ENCODE measurements at regions not wholly inside any gene's neighbourhood (a gene's known extent, or its start where the extent isn't known, plus 50 kb on each side); places are given as distances from the start of the nearest gene placed in this dataset.

- no peak for TF ChIP-seq CTCF (conservative IDR thresholded peaks at IDR 0.05)
- TF ChIP-seq EZH2 (IDR thresholded peaks at IDR 0.05; ENCODE audit: low read depth) = no peak
- Histone ChIP-seq H3K9me2 (ENCODE audit: insufficient read depth) (no peaks in the 10 kb centered on the region), H2AFZ (no peak overlapping the region), H3K79me2 (ENCODE audit: low read depth) (no peaks in the 10 kb centered on the region), H3K4me3 (no peak overlapping the region), H3K9me3 (ENCODE audit: insufficient read depth, low read depth) (no peaks in the 10 kb centered on the region), H3K4me1 (replicated peaks; ENCODE audit: insufficient read depth) (no peaks in the 10 kb centered on the region), H4K20me1 (ENCODE audit: insufficient read depth) (no peaks in the 10 kb centered on the region), H3K4me2 (no peak overlapping the region), H3K27me3 (ENCODE audit: insufficient read depth, low read depth) (peaks cover 21% of the 10 kb centered on the region), H3K27ac (no peak overlapping the region), H3K36me3 (ENCODE audit: low read depth) (no peaks in the 10 kb centered on the region), H3F3A (ENCODE audit: insufficient read depth, low read depth) (no peaks in the 10 kb centered on the region)
- intact Hi-C loops (cut with micrococcal nuclease; ENCODE audit: unreplicated experiment) = no loop called here
- DNase-seq = no peak
- BruUV-seq (replicated peaks) = no TSS peak
- ChIA-PET CTCF (no interaction called here), POLR2A (ENCODE audit: unreplicated experiment) (no interaction called here)
Measured at GRCh38 chr2:59032499-59032898, 791.4 kb upstream of the FANCL start.

- H2AFZ ChIP-seq = no peak overlapping the region
- H3F3A ChIP-seq (ENCODE audit: insufficient read depth, low read depth) = no peaks in the 10 kb centered on the region
- H3K4me3 ChIP-seq = no peak overlapping the region
- H4K20me1 ChIP-seq (ENCODE audit: insufficient read depth) = no peaks in the 10 kb centered on the region
- no peak overlapping the region for H3K4me2 ChIP-seq
- DNase-seq = no peak
- intact Hi-C loops (cut with micrococcal nuclease; ENCODE audit: unreplicated experiment) = no loop called here
- ChIA-PET CTCF (no interaction called here), POLR2A (ENCODE audit: unreplicated experiment) (no interaction called here)
- no peaks in the 10 kb centered on the region for H3K4me1 ChIP-seq (replicated peaks; ENCODE audit: insufficient read depth)
- no peaks in the 10 kb centered on the region for H3K36me3 ChIP-seq (ENCODE audit: low read depth)
- TF ChIP-seq CTCF (conservative IDR thresholded peaks at IDR 0.05) = no peak
- TF ChIP-seq EZH2 (IDR thresholded peaks at IDR 0.05; ENCODE audit: low read depth) = no peak
- H3K9me3 ChIP-seq (ENCODE audit: insufficient read depth, low read depth) = no peaks in the 10 kb centered on the region
- H3K27ac ChIP-seq = no peak overlapping the region
- no peaks in the 10 kb centered on the region for H3K9me2 ChIP-seq (ENCODE audit: insufficient read depth)
- H3K27me3 ChIP-seq (ENCODE audit: insufficient read depth, low read depth) = peaks cover 21% of the 10 kb centered on the region
- BruUV-seq (replicated peaks) = no TSS peak
- H3K79me2 ChIP-seq (ENCODE audit: low read depth) = no peaks in the 10 kb centered on the region
Measured at GRCh38 chr2:59029058-59029457, 787.9 kb upstream of the FANCL start.

- Histone ChIP-seq H3K4me3 (no peak overlapping the region), H3K4me2 (no peak overlapping the region), H3K27me3 (ENCODE audit: insufficient read depth, low read depth) (peaks cover 10% of the 10 kb centered on the region), H4K20me1 (ENCODE audit: insufficient read depth) (no peaks in the 10 kb centered on the region), H3K79me2 (ENCODE audit: low read depth) (no peaks in the 10 kb centered on the region), H3K36me3 (ENCODE audit: low read depth) (no peaks in the 10 kb centered on the region), H2AFZ (no peak overlapping the region), H3K9me2 (ENCODE audit: insufficient read depth) (no peaks in the 10 kb centered on the region), H3K9me3 (ENCODE audit: insufficient read depth, low read depth) (no peaks in the 10 kb centered on the region), H3F3A (ENCODE audit: insufficient read depth, low read depth) (no peaks in the 10 kb centered on the region), H3K4me1 (replicated peaks; ENCODE audit: insufficient read depth) (no peaks in the 10 kb centered on the region), H3K27ac (no peak overlapping the region)
- TF ChIP-seq EZH2 (IDR thresholded peaks at IDR 0.05; ENCODE audit: low read depth) = no peak
- CTCF ChIA-PET = no interaction called here
- POLR2A ChIA-PET (ENCODE audit: unreplicated experiment) = no interaction called here
- no peak for DNase-seq
- intact Hi-C loops (cut with micrococcal nuclease; ENCODE audit: unreplicated experiment) = no loop called here
- BruUV-seq (replicated peaks) = no TSS peak
Measured at GRCh38 chr2:59027320-59027719, 786.2 kb upstream of the FANCL start.

GRCh38 chr2:59025157-59025757 lies 784.1 kb upstream of the FANCL start:
- no peak overlapping the region for H3K27ac ChIP-seq
- TF ChIP-seq CTCF (conservative IDR thresholded peaks at IDR 0.05) (peak; percentile 73), EZH2 (IDR thresholded peaks at IDR 0.05; ENCODE audit: low read depth) (no peak)
- H4K20me1 ChIP-seq (ENCODE audit: insufficient read depth) = no peaks in the 10 kb centered on the region
- H3K9me2 ChIP-seq (ENCODE audit: insufficient read depth) = no peaks in the 10 kb centered on the region
- ChIA-PET POLR2A (ENCODE audit: unreplicated experiment) (no interaction called here), CTCF (interaction anchor here (0.5 to 0.7 kb wide), 2 partner anchors 576 to 1084 kb away, joined by 4 to 7 read pairs; no protein-coding TSS in a partner anchor)
- no peak overlapping the region for H3K4me3 ChIP-seq
- H3K4me2 ChIP-seq = no peak overlapping the region
- no peaks in the 10 kb centered on the region for H3F3A ChIP-seq (ENCODE audit: insufficient read depth, low read depth)
- no peak overlapping the region for H2AFZ ChIP-seq
- H3K27me3 ChIP-seq (ENCODE audit: insufficient read depth, low read depth) = peaks cover 10% of the 10 kb centered on the region; the same call in 1 of the 2 replicates
- H3K4me1 ChIP-seq (replicated peaks; ENCODE audit: insufficient read depth) = no peaks in the 10 kb centered on the region
- intact Hi-C loops (cut with micrococcal nuclease; ENCODE audit: unreplicated experiment) = no loop called here
- no peaks in the 10 kb centered on the region for H3K9me3 ChIP-seq (ENCODE audit: insufficient read depth, low read depth)
- BruUV-seq (replicated peaks) = no TSS peak
- DNase-seq = peak in 1 of 2 experiments; percentile 14
- no peaks in the 10 kb centered on the region for H3K79me2 ChIP-seq (ENCODE audit: low read depth)
- no peaks in the 10 kb centered on the region for H3K36me3 ChIP-seq (ENCODE audit: low read depth)

Measured in PC-9 (cell line).